ENCODE measurements at regions not wholly inside any gene's neighbourhood (a gene's known extent, or its start where the extent isn't known, plus 50 kb on each side); places are given as distances from the start of the nearest gene placed in this dataset.

DNA sequence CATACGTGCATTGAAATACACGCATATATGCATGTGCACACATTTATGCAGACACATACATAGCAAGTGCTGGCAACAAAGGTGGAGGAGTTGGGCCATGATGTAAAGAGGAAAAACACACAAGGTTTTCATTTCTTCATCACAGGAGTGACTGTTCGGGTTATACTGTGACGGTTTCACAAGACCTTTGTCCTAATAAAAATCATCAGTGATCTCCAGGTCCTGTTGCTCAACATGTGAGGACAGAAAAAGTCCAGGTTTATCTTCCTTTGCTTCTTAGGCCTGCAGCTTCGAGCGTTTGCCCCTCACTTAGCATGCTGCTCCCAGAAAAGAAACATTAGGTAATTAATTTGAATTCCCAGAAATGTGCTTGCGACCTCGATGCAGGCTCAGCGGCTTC, 1260.0 kb upstream of the TMEM132C start (continued):
- TF ChIP-seq KAT7 (CRISPR knock-in tag; IDR thresholded peaks at IDR 0.05; ENCODE audit: borderline replicate concordance) (no peak), NR2C2 (CRISPR knock-in tag; IDR thresholded peaks at IDR 0.05) (no peak), FOXJ3 (CRISPR knock-in tag; IDR thresholded peaks at IDR 0.05; ENCODE audit: borderline replicate concordance) (no peak)

DNA sequence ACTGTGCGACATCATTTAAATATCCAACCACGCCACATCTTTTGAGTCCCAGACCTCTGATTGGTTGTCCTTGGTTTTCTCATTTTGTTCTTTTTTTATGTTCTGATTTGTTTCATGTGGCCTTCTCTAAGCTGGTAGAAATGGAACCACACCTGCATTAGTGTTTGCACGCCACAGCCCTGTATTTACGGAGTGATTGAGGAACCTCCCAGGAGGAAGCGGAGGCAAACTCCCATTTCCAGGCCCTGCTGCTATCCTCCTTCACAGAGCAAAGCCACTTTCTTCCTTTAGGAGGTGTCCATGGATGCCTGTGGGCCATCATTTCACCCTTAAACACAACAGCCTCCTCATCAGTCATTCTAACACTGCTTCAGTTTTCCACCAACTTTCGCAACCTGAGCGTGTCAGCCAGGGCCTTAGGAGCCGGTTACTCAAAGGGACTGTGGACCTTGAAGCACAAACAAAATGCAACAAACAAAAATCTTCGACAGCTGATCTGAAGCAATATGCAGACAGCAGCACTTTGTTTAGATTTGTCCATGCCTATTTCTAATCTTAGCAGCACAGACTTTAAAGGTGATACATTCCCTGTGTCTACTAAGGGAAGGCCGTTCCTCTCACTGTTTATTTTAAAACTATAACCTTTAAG, 1258.1 kb upstream of the TMEM132C start:
- H3K4me1 Mint-ChIP-seq = no peaks in the 10 kb centered on the region
- no peak overlapping the region for H3K4me3 Mint-ChIP-seq
- TF ChIP-seq, protein P1, sequence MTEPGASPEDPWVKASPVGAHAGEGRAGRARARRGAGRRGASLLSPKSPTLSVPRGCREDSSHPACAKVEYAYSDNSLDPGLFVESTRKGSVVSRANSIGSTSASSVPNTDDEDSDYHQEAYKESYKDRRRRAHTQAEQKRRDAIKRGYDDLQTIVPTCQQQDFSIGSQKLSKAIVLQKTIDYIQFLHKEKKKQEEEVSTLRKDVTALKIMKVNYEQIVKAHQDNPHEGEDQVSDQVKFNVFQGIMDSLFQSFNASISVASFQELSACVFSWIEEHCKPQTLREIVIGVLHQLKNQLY (CRISPR knock-in tag; IDR thresholded peaks at IDR 0.05) = no peak
- no peak for TF ChIP-seq EMX1 (CRISPR knock-in tag; IDR thresholded peaks at IDR 0.05)
- TF ChIP-seq ZBTB21 (CRISPR knock-in tag; IDR thresholded peaks at IDR 0.05; ENCODE audit: borderline replicate concordance) = no peak
- TF ChIP-seq ZNF232 (CRISPR knock-in tag; IDR thresholded peaks at IDR 0.05) = no peak
- no peak for TF ChIP-seq ZNF138 (CRISPR knock-in tag; conservative IDR thresholded peaks at IDR 0.05)
- TF ChIP-seq, protein P2, sequence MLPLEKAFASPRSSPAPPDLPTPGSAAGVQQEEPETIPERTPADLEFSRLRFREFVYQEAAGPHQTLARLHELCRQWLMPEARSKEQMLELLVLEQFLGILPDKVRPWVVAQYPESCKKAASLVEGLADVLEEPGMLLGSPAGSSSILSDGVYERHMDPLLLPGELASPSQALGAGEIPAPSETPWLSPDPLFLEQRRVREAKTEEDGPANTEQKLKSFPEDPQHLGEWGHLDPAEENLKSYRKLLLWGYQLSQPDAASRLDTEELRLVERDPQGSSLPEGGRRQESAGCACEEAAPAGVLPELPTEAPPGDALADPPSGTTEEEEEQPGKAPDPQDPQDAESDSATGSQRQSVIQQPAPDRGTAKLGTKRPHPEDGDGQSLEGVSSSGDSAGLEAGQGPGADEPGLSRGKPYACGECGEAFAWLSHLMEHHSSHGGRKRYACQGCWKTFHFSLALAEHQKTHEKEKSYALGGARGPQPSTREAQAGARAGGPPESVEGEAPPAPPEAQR (CRISPR knock-in tag; IDR thresholded peaks at IDR 0.05) = no peak
- TF ChIP-seq MYBL2 (CRISPR knock-in tag; IDR thresholded peaks at IDR 0.05) = no peak
- TF ChIP-seq, protein P3, sequence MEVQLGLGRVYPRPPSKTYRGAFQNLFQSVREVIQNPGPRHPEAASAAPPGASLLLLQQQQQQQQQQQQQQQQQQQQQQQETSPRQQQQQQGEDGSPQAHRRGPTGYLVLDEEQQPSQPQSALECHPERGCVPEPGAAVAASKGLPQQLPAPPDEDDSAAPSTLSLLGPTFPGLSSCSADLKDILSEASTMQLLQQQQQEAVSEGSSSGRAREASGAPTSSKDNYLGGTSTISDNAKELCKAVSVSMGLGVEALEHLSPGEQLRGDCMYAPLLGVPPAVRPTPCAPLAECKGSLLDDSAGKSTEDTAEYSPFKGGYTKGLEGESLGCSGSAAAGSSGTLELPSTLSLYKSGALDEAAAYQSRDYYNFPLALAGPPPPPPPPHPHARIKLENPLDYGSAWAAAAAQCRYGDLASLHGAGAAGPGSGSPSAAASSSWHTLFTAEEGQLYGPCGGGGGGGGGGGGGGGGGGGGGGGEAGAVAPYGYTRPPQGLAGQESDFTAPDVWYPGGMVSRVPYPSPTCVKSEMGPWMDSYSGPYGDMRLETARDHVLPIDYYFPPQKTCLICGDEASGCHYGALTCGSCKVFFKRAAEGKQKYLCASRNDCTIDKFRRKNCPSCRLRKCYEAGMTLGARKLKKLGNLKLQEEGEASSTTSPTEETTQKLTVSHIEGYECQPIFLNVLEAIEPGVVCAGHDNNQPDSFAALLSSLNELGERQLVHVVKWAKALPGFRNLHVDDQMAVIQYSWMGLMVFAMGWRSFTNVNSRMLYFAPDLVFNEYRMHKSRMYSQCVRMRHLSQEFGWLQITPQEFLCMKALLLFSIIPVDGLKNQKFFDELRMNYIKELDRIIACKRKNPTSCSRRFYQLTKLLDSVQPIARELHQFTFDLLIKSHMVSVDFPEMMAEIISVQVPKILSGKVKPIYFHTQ (CRISPR knock-in tag; IDR thresholded peaks at IDR 0.05) = no peak
- TF ChIP-seq, protein P4, sequence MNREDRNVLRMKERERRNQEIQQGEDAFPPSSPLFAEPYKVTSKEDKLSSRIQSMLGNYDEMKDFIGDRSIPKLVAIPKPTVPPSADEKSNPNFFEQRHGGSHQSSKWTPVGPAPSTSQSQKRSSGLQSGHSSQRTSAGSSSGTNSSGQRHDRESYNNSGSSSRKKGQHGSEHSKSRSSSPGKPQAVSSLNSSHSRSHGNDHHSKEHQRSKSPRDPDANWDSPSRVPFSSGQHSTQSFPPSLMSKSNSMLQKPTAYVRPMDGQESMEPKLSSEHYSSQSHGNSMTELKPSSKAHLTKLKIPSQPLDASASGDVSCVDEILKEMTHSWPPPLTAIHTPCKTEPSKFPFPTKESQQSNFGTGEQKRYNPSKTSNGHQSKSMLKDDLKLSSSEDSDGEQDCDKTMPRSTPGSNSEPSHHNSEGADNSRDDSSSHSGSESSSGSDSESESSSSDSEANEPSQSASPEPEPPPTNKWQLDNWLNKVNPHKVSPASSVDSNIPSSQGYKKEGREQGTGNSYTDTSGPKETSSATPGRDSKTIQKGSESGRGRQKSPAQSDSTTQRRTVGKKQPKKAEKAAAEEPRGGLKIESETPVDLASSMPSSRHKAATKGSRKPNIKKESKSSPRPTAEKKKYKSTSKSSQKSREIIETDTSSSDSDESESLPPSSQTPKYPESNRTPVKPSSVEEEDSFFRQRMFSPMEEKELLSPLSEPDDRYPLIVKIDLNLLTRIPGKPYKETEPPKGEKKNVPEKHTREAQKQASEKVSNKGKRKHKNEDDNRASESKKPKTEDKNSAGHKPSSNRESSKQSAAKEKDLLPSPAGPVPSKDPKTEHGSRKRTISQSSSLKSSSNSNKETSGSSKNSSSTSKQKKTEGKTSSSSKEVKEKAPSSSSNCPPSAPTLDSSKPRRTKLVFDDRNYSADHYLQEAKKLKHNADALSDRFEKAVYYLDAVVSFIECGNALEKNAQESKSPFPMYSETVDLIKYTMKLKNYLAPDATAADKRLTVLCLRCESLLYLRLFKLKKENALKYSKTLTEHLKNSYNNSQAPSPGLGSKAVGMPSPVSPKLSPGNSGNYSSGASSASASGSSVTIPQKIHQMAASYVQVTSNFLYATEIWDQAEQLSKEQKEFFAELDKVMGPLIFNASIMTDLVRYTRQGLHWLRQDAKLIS (CRISPR knock-in tag; IDR thresholded peaks at IDR 0.05; ENCODE audit: borderline replicate concordance) = no peak
- TF ChIP-seq NFYB (CRISPR knock-in tag; conservative IDR thresholded peaks at IDR 0.05; ENCODE audit: low read depth) = no peak
- TF ChIP-seq ZNF416 (CRISPR knock-in tag; IDR thresholded peaks at IDR 0.05) = no peak
- TF ChIP-seq JUN (CRISPR knock-in tag; IDR thresholded peaks at IDR 0.05) = no peak
- TF ChIP-seq, protein P5, sequence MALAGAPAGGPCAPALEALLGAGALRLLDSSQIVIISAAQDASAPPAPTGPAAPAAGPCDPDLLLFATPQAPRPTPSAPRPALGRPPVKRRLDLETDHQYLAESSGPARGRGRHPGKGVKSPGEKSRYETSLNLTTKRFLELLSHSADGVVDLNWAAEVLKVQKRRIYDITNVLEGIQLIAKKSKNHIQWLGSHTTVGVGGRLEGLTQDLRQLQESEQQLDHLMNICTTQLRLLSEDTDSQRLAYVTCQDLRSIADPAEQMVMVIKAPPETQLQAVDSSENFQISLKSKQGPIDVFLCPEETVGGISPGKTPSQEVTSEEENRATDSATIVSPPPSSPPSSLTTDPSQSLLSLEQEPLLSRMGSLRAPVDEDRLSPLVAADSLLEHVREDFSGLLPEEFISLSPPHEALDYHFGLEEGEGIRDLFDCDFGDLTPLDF (CRISPR knock-in tag; IDR thresholded peaks at IDR 0.05) = no peak
- TF ChIP-seq ZNF423 (CRISPR knock-in tag; IDR thresholded peaks at IDR 0.05) = no peak
- ChIA-PET CTCF (no interaction called here), POLR2A (no interaction called here)
- peaks cover 50% of the 10 kb centered on the region for H3K36me3 Mint-ChIP-seq
- ATAC-seq = no peak
- peaks cover 68% of the 10 kb centered on the region for H3K9me3 Mint-ChIP-seq
- H3K27ac Mint-ChIP-seq = no peak overlapping the region
- peaks cover 8% of the 10 kb centered on the region for H3K27me3 Mint-ChIP-seq (ENCODE audit: low read depth)
- no peak for DNase-seq (ENCODE audit: low spot score)
